NCI-H1092 treated with DMSO at 0.1 percent for 48 hours (cell line): ENCODE measurements at regions not wholly inside any gene's neighbourhood (a gene's known extent, or its start where the extent isn't known, plus 50 kb on each side); places are given as distances from the start of the nearest gene placed in this dataset.
"Not testable (repeated sequence)": the region's sequence is repeated elsewhere in the genome, so short reads cannot be mapped to it uniquely, and the experiment has no call there.

Experiments
- DNase-seq: peaks from one replicate; lab custom pipeline; 2025; lab: John Stamatoyannopoulos, UW

DNA sequence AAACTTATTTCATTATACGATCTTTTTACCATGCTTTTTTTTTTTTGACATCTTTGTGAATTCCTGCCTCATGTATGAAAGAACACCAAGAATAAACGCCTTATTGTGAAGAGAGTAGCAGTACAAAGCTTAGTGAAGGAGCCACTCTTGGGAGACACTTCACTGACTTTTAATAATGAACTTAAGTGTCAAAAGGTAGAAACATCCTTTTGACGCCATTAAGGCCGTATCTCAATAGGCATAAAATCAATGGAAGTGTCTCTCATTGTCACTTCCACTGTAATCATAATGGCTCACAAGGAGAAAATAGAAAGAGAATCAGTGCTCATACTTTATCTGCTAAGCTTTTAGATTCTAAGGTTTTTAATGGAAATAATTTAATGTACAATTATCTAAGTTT, 657.8 kb downstream of the DIPK2A start:
- DNase-seq = no peak

DNA sequence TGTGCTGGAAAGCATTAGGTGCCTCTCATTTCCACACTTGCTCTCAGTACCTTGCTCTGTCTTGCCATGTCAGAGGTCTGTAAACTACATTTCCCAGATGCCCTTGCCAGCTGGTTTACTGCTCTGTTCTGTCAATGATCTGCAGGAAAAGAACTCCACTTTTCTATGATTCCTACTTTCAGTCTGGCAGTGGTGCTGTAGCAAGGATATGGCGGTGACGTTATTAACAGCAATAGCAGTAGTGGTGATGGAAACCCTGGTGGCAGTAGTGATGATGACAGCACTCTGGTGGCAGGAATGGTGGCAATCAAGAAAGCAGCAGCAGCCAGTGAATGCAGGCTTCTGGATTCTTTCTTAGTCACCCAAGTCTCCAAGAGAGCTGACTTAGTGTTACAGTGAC, 665.2 kb downstream of the DIPK2A start:
- DNase-seq = no peak

DNA sequence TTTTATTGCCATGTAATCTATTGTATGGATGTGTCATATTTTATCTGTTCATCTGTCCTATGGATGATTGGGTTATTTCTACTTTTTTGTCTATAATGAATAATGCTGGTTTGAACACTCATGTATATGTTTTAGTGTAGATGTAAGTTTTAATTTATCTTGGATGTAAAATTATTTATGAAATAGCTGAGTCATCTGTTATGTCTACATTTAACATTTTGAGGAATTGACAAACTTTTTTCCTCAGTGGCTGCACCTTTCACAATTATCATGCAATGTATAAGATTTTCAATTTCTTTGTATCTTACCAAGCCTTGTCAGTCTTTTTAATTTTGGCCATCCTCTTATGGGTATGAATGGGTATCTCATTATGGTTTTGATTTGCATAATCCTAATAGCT, 666.4 kb downstream of the DIPK2A start:
- DNase-seq = no peak

DNA sequence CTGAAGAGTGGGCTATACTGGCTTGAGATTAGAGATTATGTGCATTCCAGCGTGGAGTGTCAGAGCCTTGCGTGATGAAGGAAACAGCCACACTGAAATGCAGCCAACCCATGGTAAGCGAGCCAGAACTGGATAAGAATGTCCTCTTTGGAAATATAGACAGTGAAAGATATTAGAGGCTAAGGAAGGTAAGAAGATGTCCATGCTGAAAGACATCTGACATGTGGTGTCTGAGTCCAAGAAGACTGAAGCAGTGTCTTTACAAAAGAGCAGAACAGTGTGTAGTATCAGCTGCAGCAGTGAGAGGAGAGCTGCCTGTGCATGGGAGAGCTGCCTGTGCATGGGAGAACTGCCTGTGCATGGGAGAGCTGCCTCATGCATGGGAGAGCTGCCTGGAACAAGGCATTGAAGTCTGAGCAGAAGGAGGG, 672.2 kb downstream of the DIPK2A start:
- no peak for DNase-seq

DNA sequence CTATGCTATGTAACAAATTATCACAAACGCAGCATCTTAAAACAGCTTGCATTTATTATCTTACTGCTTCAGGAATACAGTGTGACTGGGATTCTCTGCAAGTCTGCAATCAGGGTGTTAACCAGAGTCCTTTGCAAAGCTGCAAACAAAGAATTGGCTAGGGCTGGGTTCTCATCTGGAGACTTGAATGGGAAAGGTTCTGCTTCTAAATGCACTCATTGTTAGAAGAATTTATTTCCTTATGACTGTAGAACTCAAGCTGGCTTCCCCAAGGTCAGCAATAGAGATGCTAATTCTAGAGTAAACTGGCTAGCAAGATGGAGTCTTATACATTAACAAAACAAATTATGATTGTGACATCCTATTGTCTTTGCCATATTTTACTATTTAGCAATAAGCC, 673.7 kb downstream of the DIPK2A start:
- no peak for DNase-seq

DNA sequence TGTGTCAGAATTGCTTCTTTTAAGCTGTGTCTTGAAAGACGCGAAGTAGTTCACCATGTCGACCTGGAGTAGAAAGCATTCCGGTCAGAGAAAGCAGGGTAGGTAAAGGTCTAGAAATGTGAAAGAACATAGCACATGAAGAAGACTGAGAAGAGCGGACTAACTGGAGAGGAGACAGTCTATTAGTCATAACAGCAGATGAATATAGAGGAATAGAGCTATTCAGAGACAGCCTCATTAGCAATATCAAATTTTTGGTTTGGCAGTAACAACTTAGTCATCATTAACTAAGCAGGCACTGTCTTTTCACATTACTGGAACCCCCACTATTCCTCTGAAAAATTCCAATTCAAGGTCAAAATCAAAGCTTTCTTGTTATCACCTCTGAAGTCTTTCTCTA, 678.8 kb downstream of the DIPK2A start:
- DNase-seq = no peak

DNA sequence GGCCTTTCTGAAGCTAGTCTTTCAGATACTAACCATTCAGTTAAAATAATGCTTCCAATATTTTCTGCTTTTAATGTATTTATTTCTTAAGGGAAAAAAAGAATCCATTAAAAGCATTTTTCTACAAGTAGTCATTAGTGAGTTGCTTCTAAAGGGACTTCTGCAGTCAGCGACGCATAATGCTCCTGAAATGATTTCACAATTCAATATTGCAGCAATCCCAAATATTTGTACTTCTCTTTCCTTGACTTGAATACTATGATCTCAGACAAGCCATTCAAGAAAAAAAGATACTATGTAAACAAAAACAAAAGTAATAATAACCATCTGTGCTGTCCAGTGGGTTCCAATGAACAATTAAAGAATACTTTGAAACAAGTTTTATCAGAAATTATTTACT, 681.0 kb downstream of the DIPK2A start:
- DNase-seq = no peak

DNA sequence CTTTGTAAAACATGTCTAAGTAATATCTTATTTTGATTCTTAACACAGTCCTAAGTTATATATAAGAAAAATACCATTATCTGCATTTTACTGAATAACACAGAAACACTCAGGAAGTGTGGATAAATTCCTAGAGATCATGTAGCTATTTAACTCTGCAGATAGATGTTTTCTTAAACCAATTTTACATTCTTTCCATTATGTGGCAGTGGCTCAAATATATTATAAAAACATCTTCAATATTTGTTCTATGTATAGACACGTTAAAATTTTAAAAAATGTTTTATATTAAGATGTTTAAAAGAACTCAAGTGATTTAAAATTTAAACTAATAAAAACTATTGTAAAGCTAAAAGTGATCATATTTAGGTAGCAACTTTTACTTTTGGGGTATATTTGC, 683.8 kb downstream of the DIPK2A start:
- DNase-seq = no peak

DNA sequence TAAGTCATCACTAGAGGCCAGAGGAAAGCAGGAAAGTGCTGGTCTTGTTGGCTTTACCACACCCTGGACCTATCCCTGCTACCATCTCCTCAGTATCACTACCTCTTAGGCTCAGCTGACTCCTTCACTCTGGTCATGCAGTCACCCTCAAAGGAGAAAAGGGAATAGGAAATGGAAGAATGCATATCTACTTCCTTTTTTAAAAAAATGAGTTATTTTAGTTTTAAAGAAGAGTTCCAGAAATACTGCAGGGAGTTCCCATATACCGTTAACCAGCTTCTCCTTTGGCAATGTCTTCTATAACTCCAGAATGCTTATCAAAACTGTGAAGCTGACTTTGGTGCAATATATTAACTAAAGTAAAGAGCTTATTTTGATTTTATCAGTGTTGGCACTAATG, 688.6 kb downstream of the DIPK2A start:
- DNase-seq = no peak

DNA sequence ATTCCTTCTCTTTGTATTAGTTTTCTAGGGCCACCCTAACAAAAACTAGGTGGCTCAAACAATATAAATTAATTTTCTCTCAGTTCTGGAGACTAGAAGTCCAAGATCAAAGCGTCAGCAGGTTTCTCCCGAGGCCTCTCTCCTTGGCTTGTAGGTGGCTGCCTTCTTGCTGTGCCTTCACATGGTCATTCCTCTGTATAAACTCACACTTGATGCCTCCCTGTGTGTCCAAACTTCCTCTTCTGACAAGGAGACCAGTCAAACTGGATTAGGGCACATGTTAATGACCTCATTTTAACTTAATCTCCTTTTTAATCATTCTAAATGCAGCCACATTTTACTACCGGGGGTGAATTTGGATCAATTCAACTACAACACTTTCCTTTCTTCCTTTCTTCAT, 691.1 kb downstream of the DIPK2A start:
- no peak for DNase-seq

DNA sequence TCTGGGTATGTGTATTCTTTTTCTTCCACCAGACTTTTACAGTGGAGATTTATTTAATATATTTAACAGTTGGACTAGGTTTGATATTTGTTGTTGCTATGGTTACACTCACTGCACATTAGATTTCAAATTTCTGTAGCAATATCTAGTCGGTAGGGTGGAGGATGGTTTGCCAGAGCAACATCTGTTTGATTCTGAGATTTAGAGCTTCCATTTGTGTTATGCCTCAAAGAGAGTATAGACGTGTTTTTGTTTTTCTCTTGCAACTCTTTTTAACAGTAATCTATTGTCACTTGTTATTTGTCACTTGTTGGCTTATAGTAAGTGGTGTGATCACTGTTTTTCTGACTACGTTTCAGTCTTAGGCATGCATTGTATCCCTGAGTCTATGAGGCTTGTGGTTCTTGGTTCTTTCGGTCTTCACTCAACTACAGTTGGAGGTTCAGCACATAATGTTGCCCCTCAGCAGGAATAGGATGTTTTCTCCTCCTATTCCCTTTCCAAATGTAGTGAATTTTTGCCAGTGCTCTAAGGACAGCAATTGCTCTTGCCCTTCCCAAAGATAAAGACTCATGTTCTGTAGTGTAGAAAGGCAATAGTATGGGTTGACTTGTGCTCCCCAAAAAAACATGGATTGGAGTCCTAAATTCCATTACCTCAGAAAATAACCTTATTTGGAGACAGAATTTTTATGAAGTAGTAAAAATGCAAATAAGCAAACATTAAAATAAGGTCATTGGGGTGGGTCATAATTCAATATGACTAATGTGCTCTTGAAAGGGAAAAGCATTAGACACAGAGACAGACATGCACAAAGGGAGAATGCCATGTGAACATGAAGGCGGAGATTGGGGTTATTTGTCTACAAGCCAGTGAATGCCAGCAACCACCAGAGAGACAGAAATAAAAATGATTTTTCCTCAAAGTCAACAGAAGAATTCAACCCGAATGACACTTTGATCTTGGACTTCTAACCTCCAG, 692.1 kb downstream of the DIPK2A start:
- no peak for DNase-seq

DNA sequence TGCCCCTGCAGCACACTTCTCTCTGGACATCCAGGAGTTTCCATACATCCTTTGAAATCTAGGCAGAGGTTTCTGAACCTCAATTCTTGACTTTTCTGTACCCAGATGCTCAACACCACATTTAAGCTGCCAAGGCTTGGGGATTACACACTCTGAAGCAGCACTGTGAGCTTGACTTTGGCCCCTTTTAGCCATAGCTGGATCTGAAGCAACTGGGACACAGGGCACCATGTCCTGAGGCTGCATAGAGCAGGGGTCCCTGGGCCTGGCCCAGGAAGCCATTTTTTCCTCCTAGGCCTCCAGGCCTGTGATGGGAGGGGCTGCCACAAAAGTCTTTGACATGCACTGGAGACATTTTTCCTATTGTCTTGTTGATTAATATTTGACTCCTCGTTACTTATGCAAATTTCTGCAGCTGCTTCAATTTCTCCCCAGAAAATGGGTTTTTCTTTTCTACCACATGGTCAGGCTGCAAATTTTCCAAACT, 694.0 kb downstream of the DIPK2A start:
- no peak for DNase-seq

DNA sequence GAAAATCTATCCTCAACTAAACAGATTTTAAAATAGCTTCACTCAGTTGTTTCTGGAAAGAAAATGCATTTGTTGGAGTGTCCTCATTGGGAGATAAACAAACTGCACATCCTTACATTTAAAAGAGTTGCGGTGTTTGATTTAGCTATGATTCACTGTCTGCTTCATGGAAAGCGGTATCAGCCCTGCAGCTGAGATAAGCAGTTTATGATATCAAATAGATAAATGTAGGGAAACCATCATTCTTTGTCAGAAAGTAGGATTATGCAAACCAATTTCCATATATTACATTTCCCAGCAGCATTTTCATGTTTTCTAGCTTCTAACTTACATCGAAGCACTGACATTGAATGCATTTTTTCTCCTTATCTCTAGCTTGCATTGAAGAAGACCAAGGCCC, 698.9 kb downstream of the DIPK2A start:
- DNase-seq = no peak

DNA sequence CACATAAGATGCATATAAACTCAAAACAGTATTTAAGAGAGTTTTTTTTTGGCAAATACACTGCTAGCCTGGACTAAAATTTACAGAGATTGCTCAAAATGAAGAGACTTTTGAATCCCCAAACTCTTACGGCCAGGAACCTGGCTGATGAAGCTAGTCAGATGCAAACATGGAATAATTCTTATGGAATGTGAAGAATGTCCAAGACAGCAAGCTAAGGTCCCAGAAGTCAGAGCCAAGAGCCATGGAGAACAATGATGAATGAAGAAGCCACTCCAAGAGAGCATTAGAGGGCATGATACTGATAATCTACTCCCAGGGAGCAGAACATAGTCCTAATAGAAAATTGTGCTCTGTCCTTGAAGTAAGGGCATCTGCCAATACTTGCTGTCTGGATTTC, 705.5 kb downstream of the DIPK2A start:
- no peak for DNase-seq

DNA sequence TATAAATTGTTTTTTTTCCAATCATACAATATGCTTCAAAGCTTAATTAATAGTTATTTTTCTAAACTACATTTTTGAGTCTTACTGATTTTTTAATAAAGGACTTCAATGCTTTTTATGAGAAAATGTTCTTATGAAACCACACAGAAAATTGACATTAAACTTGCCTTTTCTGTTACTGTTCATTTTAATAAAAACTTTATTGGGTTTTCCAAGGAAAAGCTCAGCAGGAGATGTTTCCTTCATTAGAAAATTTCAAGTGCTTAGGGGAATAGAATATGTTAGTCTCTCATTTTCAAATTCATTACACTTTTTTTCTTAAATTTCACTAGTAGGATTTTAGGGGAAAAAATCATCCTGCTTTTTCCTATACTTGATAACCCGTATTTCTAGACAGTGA, 711.4 kb downstream of the DIPK2A start:
- DNase-seq = no peak

DNA sequence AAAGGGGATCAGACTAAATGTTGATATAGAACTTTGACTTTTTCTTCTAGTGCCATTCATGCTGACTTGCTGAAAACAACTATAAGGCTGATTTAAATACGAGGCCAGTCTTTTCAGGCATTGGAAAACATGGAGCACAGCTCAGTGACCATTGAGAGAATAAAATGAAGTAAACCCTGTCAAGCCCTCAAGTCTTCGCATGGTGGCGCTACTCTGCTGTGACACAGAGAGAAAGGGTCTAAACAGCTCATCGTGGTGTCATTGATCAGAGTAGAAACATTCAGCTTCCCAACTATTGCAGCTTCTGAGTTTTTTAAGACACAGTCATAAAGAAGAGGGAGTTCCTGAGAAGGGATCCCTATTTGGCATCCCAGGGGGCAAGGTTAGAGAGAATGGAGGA, 716.2 kb downstream of the DIPK2A start:
- DNase-seq = no peak

DNA sequence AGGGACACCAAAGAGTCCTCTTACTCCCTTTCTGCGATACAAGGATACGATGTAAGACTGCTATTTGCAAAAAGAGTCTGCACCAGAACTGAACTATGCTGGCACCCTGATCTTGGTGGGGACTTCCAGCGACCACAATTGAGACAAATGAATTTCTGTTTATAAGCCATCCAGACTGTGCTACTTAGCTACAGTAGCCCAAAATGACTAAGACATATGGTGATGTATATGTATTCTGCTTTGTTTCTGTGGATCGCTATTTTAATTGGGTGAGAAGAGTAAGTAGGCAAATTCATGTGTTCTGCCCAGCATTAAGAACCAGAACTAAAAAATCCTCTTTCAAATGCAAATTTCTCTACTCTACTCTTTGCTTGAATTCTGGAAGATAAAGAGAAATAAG, 720.9 kb downstream of the DIPK2A start:
- no peak for DNase-seq

DNA sequence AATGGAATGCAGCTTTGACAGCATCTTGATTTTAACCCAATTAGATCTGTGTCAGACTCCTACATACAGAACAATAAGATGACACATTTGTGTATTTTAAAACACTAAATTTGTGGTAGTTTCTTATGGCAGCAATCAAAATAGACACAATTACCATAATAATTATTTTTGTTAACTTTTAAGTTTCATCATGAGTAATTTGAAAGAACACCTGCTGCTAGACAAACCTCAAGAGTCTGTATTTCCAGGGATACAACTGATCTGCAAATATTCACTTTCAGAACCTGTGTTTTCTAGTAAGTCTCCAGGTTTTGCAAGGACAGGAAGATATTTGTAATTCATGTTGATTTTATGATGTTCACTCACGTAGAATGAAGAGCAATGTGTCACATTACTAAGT, 736.8 kb downstream of the DIPK2A start:
- no peak for DNase-seq

DNA sequence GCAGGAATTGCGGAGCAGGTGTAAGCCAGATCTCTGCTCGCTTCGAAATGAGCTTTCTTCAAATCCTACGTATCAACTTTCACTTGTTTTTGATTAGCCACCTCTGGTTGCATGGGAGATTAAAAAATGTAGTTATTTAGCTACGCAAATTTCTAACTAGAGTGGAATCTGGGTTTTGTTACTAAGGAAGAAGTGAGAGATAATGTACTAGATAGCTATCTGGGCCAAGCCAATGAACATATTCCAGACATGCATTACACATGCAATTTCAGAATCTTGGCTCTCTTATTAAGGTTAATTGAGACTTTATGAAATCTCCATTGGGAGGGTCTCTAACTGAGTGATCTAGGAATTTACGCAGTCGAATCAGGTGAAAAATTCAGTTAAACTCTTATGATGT, 765.7 kb downstream of the DIPK2A start:
- no peak for DNase-seq

DNA sequence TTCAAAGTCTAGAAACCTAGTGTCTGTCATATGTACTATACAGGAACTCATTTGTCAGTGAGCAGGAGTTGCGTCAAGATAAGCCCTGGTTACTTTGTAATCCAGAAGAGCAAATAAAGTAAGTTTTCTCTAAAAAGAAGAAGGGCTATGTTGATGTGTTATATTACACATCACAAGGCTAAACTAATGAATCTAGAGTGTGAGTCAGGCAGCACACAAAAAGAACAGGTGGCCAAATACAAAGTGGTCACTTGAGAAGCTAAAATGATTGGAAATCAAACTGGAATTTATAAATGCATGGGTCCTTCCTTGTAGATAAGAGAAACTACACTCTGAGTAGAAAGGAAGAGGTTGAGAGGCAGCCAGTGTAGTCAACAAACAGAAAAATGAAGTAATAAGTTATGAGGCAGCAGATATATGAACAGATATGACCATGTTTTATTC, 771.6 kb downstream of the DIPK2A start:
- DNase-seq = no peak

DNA sequence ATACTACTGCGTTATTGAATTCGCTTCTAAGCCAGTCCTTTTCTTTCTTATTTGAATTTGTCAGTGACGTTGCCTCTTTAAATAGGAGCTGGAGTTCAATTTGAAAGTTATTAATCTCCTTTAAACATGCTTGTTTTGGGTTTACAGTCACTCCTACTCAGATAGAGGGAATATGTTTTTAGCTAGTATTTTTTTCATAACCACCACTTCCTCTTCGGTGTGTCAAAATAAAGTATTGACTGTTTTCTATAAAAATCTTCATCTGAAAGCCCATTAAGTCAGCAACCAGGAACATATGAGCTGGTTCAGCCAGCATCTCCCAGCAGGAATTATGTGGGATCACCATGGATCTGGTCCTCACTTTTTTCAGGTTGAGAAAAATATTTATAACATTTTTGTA, 772.9 kb downstream of the DIPK2A start:
- no peak for DNase-seq

DNA sequence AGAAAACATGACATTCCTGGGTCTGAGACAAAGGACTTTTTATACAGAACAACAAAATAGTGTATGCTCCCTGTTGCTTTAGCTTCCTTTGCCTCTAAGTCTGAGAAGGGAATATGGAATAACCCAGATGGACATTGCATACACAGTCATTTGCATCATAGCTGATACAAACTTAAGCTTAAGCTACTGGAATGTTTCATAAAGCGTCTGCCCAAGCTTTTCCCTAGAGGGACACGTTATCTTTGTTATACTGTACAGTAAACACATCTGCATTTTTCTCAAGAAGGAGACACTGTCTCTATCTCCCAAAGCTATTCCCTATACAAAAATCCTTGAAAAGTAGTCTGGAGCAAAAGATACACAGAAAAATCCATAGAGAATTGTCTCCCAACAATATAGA, 775.0 kb downstream of the DIPK2A start:
- no peak for DNase-seq

DNA sequence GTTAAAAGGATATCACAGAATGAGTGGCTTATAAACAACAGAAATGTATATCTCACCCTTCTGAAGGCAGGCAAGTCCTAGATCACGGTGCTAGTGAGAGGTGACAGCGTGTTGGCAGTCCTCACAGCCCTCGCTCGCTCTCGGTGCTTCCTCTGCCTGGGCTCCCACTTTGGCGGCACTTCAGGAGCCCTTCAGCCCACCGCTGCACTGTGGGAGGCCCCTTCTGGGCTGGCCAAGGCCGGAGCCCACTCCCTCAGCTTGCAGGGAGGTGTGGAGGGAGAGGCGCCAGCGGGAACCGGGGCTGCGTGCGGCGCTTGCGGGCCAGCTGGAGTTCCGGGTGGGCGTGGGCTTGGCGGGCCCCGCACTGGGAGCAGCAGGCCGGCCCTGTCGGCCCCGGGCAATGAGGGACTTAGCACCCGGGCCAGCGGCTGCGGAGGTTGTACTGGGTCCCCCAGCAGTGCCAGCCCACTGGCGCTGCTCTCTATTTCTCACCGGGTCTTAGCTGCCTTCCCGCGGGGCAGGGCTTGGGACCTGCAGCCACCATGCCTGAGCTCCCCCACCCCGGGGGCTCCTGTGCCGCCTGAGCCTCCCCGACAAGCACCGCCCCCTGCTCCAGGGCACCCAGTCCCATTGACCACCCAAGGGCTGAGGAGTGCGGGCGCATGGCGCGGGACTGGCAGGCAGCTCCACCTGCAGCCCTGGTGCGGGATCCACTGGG, 778.1 kb downstream of the DIPK2A start:
- not testable (repeated sequence) for DNase-seq
